NCI-H69 (cell line): ENCODE measurements at regions not wholly inside any gene's neighbourhood (a gene's known extent, or its start where the extent isn't known, plus 50 kb on each side); places are given as distances from the start of the nearest gene placed in this dataset.
A peak's percentile ranks its signal among the peaks of the same experiment; 100 is the strongest.
"Not testable (repeated sequence)": the region's sequence is repeated elsewhere in the genome, so short reads cannot be mapped to it uniquely, and the experiment has no call there.

Source experiments
- DNase-seq: peaks from one replicate; lab custom pipeline; 2025; lab: John Stamatoyannopoulos, UW

GRCh38 chr2:8549942-8550341 lies 131.9 kb upstream of the ID2 start:
- no peak for DNase-seq

GRCh38 chr2:8550481-8550880 lies 131.4 kb upstream of the ID2 start:
- no peak for DNase-seq

- DNase-seq = no peak
Measured at GRCh38 chr2:8550937-8551621, 130.8 kb upstream of the ID2 start.

GRCh38 chr2:8551622-8552074 lies 130.2 kb upstream of the ID2 start:
- no peak for DNase-seq

GRCh38 chr2:8552293-8552801 lies 129.5 kb upstream of the ID2 start:
- DNase-seq = no peak

- DNase-seq = no peak
Measured at GRCh38 chr2:8553643-8554042, 128.2 kb upstream of the ID2 start.

- no peak for DNase-seq
Measured at GRCh38 chr2:8554296-8554806, 127.5 kb upstream of the ID2 start.

- no peak for DNase-seq
Measured at GRCh38 chr2:8555543-8555942, 126.3 kb upstream of the ID2 start.

- no peak for DNase-seq
Measured at GRCh38 chr2:8558096-8558495, 123.8 kb upstream of the ID2 start.

GRCh38 chr2:8558956-8559355 lies 122.9 kb upstream of the ID2 start:
- no peak for DNase-seq

GRCh38 chr2:8559805-8560204 lies 122.1 kb upstream of the ID2 start:
- DNase-seq = no peak

GRCh38 chr2:8561692-8562091 lies 120.2 kb upstream of the ID2 start:
- DNase-seq = not testable (repeated sequence)

- no peak for DNase-seq
Measured at GRCh38 chr2:8563814-8564474, 117.9 kb upstream of the ID2 start.

GRCh38 chr2:8564475-8564874 lies 117.4 kb upstream of the ID2 start:
- DNase-seq = no peak

- no peak for DNase-seq
Measured at GRCh38 chr2:8565399-8566154, 116.3 kb upstream of the ID2 start.

GRCh38 chr2:8566155-8566670 lies 115.6 kb upstream of the ID2 start:
- DNase-seq = no peak

- peak; percentile 90 for DNase-seq
Measured at GRCh38 chr2:8566774-8567468, 114.9 kb upstream of the ID2 start.

GRCh38 chr2:8567469-8568260 lies 114.2 kb upstream of the ID2 start:
- DNase-seq = peak; percentile 17

GRCh38 chr2:8568543-8569302 lies 113.1 kb upstream of the ID2 start:
- DNase-seq = no peak

- DNase-seq = no peak
Measured at GRCh38 chr2:8569332-8569930, 112.4 kb upstream of the ID2 start.
